A673 (cell line): ENCODE measurements at regions not wholly inside any gene's neighbourhood (a gene's known extent, or its start where the extent isn't known, plus 50 kb on each side); places are given as distances from the start of the nearest gene placed in this dataset.

ENCODE experiments used
- EZH2 ChIP-seq: fragments of 200-600 bp; sonication (generic); IDR thresholded peaks from 2 replicates; pipeline ENCODE4 v1.6.1; 2017; ENCODE audit warnings: borderline replicate concordance, low read depth, mild to moderate bottlenecking, mixed read lengths, antibody characterized with exemption, low read length; ENCODE audit not compliant: poor library complexity, severe bottlenecking
- TF ChIP-seq, protein P1 (sequence below): fragments of 300-800, 200-600 bp; sonication (generic); conservative IDR thresholded peaks from 2 replicates; pipeline ENCODE4 v1.5.1; 2017; ENCODE audit warnings: low read depth, mild to moderate bottlenecking, antibody characterized with exemption, low read length, moderate library complexity, mixed read lengths

DNA sequence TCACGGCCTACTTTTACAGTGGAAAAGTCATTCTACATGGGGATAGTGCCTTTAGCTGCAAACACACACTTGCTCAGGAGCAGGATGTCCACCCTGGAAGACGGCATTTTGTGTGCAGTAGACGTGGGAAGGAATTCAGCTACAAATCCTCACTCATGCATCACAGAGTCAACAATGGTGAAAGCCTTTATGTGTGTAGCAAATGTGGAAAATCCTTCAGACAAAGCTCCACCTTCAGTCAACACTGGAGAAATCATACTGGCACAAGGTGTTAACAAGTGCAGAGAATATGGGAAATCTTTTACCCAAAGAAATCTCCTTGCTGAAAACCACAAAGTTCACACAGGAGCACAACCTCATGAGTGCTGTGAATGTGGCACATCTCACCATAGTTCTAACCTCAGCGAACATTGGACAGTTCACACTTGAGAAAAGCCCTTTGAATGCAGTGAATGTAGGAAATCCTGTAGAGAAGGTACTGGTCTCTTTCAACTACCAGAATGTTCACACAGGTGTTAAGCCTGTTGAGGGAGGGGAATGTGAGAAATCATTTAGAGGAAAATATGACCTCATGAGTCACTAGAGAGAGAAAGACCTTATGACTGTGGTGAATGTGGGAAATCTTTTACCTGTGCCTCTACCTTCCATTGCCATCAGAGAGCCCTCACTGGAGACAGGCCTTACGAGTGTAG lies 101.8 kb downstream of the PTGS2 start:
- TF ChIP-seq, protein P1, sequence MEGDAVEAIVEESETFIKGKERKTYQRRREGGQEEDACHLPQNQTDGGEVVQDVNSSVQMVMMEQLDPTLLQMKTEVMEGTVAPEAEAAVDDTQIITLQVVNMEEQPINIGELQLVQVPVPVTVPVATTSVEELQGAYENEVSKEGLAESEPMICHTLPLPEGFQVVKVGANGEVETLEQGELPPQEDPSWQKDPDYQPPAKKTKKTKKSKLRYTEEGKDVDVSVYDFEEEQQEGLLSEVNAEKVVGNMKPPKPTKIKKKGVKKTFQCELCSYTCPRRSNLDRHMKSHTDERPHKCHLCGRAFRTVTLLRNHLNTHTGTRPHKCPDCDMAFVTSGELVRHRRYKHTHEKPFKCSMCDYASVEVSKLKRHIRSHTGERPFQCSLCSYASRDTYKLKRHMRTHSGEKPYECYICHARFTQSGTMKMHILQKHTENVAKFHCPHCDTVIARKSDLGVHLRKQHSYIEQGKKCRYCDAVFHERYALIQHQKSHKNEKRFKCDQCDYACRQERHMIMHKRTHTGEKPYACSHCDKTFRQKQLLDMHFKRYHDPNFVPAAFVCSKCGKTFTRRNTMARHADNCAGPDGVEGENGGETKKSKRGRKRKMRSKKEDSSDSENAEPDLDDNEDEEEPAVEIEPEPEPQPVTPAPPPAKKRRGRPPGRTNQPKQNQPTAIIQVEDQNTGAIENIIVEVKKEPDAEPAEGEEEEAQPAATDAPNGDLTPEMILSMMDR, result no peak
- no peak for TF ChIP-seq EZH2
